ENCODE measurements at regions not wholly inside any gene's neighbourhood (a gene's known extent, or its start where the extent isn't known, plus 50 kb on each side); places are given as distances from the start of the nearest gene placed in this dataset.

DNA sequence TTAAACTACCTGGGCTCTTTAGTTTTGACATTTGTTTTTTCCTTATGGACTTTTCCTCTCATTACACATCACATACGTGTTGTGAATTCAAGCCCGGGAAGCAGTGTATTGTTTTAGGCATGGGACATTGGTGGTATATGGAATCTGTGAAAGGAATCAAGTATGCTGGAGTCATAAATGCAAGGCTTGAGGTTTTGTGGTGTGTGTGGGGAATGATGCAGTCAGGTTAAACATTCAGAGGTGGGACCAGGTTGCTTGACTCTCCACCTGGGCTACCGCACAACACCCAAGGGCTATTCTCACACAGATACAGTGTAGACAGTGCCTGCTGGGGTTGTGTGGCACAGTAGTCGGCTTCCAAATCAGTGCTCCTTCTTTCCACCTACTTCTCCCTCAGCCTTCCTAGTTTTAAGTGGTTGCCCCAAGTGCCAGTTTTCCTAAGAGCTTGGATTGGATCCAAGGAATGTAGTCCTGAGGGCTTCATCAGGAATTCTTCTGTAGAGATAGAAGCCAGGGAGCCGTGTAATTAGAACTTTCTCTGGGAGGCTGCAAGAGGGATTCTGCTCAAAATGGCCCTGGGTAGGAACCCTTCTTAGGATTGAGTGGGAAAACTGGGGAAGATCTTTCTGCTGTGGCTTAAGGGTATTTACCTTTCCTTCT is 243.7 kb downstream of the C12orf75 start:
- H3K27me3 ChIP-seq (ENCODE audit: control insufficient read depth, insufficient read depth, low read length, poor library complexity, severe bottlenecking): no peaks in the 10 kb centered on the region
- WGBS, 2 experiments: 96 to 97% methylated on average over 5 of the region's 5 CpGs

DNA sequence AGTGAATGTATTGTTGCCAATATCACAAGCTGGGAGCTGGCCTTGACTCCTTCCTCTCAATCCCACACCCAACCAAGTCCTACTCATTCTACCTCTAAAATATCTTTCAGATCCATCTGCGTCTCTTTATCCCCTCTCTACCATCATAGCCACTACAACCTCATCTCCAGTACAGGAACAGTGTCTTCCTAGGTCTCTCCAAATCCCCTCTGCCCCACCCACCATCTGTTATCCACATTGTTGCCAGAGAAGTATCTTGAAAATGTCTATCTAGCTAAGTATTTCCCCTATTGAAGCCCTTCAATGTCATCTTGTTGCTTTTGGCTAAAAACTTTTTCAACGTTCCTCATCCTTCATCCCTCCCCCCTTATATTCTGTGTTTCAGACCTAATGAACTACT is 244.7 kb downstream of the C12orf75 start:
- no peaks in the 10 kb centered on the region for H3K36me3 ChIP-seq (ENCODE audit: control insufficient read depth, insufficient read depth, low read length)
- no peak overlapping the region for H3K27ac ChIP-seq (ENCODE audit: insufficient read depth, low read depth, low read length, poor library complexity, severe bottlenecking)
- no peak overlapping the region for H3K4me3 ChIP-seq (ENCODE audit: insufficient read depth, low read depth, low read length)
- H3K27me3 ChIP-seq (ENCODE audit: control insufficient read depth, insufficient read depth, low read length, poor library complexity, severe bottlenecking): no peaks in the 10 kb centered on the region
- no peaks in the 10 kb centered on the region for H3K9me3 ChIP-seq (ENCODE audit: control insufficient read depth, low read length)
- 88 to 90% methylated on average over 2 of the region's 2 CpGs for WGBS, 2 experiments
- H3K4me1 ChIP-seq (ENCODE audit: control insufficient read depth, insufficient read depth, low read length): no peaks in the 10 kb centered on the region

More for the DNA sequence above, 243.7 kb downstream of the C12orf75 start:
- H3K27ac ChIP-seq (ENCODE audit: insufficient read depth, low read depth, low read length, poor library complexity, severe bottlenecking): no peak overlapping the region
- no peaks in the 10 kb centered on the region for H3K9me3 ChIP-seq (ENCODE audit: control insufficient read depth, low read length)
- H3K4me1 ChIP-seq (ENCODE audit: control insufficient read depth, insufficient read depth, low read length): no peaks in the 10 kb centered on the region
- no peaks in the 10 kb centered on the region for H3K36me3 ChIP-seq (ENCODE audit: control insufficient read depth, insufficient read depth, low read length)
- no peak overlapping the region for H3K4me3 ChIP-seq (ENCODE audit: insufficient read depth, low read depth, low read length)

DNA sequence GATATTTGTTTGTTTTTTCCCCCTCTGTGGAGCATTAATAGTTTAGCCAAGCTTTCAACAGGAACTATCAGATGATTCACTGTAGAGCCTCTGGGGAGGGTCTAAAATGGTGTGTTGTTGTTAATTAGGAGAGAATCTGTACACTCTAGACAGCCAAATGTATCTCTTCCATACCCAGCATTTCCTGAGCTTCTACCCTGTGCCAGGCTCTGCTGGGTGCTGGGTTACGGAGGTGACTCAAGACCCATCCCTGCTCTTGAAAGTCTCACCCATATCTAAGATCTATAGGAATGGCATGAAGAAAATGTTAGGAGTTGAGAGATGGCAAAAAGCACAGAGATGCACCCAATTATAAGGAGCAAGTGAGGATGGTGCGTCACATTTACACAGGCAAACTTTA is 245.8 kb downstream of the C12orf75 start:
- Histone ChIP-seq H3K36me3 (ENCODE audit: control insufficient read depth, insufficient read depth, low read length) (no peaks in the 10 kb centered on the region), H3K27ac (ENCODE audit: insufficient read depth, low read depth, low read length, poor library complexity, severe bottlenecking) (no peak overlapping the region), H3K4me3 (ENCODE audit: insufficient read depth, low read depth, low read length) (no peak overlapping the region), H3K27me3 (ENCODE audit: control insufficient read depth, insufficient read depth, low read length, poor library complexity, severe bottlenecking) (no peaks in the 10 kb centered on the region), H3K9me3 (ENCODE audit: control insufficient read depth, low read length) (no peaks in the 10 kb centered on the region), H3K4me1 (ENCODE audit: control insufficient read depth, insufficient read depth, low read length) (no peaks in the 10 kb centered on the region)
- WGBS, 2 experiments: 96 to 97% methylated on average over 2 of the region's 2 CpGs

DNA sequence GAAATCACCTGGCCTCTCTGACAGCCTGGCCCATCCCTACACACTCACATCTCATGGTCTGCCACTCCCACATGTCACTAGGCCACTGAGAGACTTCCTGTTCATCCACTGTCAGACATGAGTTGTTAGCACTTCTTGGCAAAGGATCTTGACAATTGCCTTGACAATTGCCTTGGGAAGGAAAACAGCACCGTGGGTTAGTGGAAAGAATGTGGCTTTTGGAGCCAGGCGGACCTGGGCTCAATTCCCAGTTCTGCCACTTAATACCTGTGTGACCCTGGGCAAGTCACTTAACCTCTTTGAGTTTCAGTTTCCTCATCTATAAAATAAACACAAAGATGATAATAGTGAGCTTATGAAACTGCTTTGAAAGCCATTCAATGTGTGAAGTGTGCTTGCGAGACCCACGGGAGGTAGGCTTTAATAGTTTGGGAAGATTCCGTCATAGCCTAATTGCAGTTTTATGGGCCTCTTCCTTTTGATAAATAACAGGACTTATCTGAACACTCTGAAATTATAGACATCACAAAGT is 250.4 kb downstream of the C12orf75 start:
- no peak overlapping the region for H3K27ac ChIP-seq (ENCODE audit: insufficient read depth, low read depth, low read length, poor library complexity, severe bottlenecking)
- no peaks in the 10 kb centered on the region for H3K36me3 ChIP-seq (ENCODE audit: control insufficient read depth, insufficient read depth, low read length)
- H3K27me3 ChIP-seq (ENCODE audit: control insufficient read depth, insufficient read depth, low read length, poor library complexity, severe bottlenecking): no peaks in the 10 kb centered on the region
- no peaks in the 10 kb centered on the region for H3K9me3 ChIP-seq (ENCODE audit: control insufficient read depth, low read length)
- H3K4me1 ChIP-seq (ENCODE audit: control insufficient read depth, insufficient read depth, low read length): no peaks in the 10 kb centered on the region
- 92 to 96% methylated on average over 5 of the region's 5 CpGs for WGBS, 2 experiments
- no peak overlapping the region for H3K4me3 ChIP-seq (ENCODE audit: insufficient read depth, low read depth, low read length)

DNA sequence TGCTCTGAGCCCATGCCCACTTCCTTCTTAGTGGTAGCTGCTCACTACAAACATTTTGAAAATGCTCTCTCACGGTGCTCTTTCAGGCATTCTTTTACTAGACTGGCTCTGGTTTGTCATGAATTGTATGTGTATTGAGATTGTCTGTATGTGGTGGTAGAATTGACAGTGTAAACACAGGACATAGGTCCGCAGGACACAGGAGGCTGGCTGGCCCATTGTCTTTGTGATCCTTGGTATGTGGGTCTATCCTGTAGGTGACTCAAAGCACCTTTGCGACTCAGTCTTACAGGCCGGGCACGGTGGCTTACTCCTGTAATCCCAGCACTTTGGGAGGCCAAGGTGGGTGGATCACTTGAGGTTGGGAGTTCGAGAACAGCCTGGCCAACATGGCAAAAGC is 250.9 kb downstream of the C12orf75 start:
- no peaks in the 10 kb centered on the region for H3K9me3 ChIP-seq (ENCODE audit: control insufficient read depth, low read length)
- no peaks in the 10 kb centered on the region for H3K27me3 ChIP-seq (ENCODE audit: control insufficient read depth, insufficient read depth, low read length, poor library complexity, severe bottlenecking)
- no peaks in the 10 kb centered on the region for H3K36me3 ChIP-seq (ENCODE audit: control insufficient read depth, insufficient read depth, low read length)
- H3K27ac ChIP-seq (ENCODE audit: insufficient read depth, low read depth, low read length, poor library complexity, severe bottlenecking): no peak overlapping the region
- H3K4me3 ChIP-seq (ENCODE audit: insufficient read depth, low read depth, low read length): no peak overlapping the region
- no peaks in the 10 kb centered on the region for H3K4me1 ChIP-seq (ENCODE audit: control insufficient read depth, insufficient read depth, low read length)
- WGBS, 2 experiments: 82 to 89% methylated on average over 6 of the region's 6 CpGs

DNA sequence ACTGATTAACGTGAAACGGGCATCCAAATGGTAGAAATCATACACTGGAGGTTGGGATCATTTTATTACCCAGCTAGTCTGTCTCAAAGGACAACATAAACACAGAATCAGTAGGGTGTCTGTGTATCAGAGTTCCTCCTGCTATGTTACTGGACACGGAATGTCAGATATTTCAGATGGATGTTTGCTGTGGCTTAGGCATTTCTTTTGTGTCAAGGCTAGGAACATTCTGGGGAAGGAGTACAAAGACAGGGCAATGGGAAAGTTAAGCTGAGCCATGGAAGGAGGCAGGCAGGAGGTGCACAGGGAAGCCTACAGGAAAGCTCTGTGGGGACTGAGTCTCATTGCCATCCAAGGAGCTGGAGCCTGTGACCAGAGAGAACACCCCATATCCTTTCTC is 254.6 kb downstream of the C12orf75 start:
- no peaks in the 10 kb centered on the region for H3K4me1 ChIP-seq (ENCODE audit: control insufficient read depth, insufficient read depth, low read length)
- H3K4me3 ChIP-seq (ENCODE audit: insufficient read depth, low read depth, low read length): no peak overlapping the region
- WGBS, 2 experiments: 94 to 97% methylated on average over 3 of the region's 3 CpGs
- no peaks in the 10 kb centered on the region for H3K9me3 ChIP-seq (ENCODE audit: control insufficient read depth, low read length)
- no peak overlapping the region for H3K27ac ChIP-seq (ENCODE audit: insufficient read depth, low read depth, low read length, poor library complexity, severe bottlenecking)
- no peaks in the 10 kb centered on the region for H3K36me3 ChIP-seq (ENCODE audit: control insufficient read depth, insufficient read depth, low read length)
- no peaks in the 10 kb centered on the region for H3K27me3 ChIP-seq (ENCODE audit: control insufficient read depth, insufficient read depth, low read length, poor library complexity, severe bottlenecking)

DNA sequence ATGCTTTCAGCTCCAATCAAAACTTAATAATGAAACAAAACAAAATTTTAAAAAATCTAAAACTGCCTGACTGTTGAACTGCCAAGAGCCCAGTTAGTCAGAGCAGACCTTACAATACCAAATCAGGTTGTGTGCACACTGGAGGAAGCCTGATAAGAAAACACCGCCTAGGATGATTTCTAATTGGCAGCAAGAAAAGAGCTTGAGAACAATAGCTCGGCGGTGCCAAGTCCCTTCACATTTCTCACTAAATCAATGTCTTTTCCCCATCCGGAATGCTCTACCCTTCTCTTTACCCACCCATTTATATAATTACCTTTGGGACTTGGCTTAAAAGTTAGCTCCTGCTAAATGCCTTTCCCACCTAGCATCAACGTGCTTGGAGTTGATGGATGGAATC is 256.7 kb downstream of the C12orf75 start:
- Histone ChIP-seq H3K4me3 (ENCODE audit: insufficient read depth, low read depth, low read length) (no peak overlapping the region), H3K27ac (ENCODE audit: insufficient read depth, low read depth, low read length, poor library complexity, severe bottlenecking) (no peak overlapping the region), H3K27me3 (ENCODE audit: control insufficient read depth, insufficient read depth, low read length, poor library complexity, severe bottlenecking) (no peaks in the 10 kb centered on the region), H3K4me1 (ENCODE audit: control insufficient read depth, insufficient read depth, low read length) (no peaks in the 10 kb centered on the region), H3K36me3 (ENCODE audit: control insufficient read depth, insufficient read depth, low read length) (no peaks in the 10 kb centered on the region), H3K9me3 (ENCODE audit: control insufficient read depth, low read length) (no peaks in the 10 kb centered on the region)
- WGBS, 2 experiments: 95 to 97% methylated on average over 5 of the region's 5 CpGs

DNA sequence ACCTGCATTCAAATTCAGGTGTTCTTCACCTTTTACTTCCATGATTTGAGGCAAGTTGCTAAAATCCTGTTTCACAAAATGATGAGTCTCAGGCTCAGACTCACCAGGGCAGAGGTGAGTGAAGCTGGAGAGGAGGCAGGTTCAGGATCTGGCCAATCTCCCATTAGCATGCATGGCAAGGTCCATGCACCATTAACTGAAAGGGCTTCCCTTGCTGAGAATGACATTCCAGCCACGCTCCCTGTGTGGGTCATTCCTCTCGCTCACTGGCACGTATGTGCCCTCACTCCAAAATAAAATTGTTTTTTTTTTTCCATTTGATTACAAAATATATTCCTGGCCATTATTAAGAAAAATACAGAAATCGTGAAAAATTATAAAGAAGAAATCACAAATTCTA is 257.6 kb downstream of the C12orf75 start:
- Histone ChIP-seq H3K9me3 (ENCODE audit: control insufficient read depth, low read length) (no peaks in the 10 kb centered on the region), H3K27ac (ENCODE audit: insufficient read depth, low read depth, low read length, poor library complexity, severe bottlenecking) (no peak overlapping the region), H3K4me1 (ENCODE audit: control insufficient read depth, insufficient read depth, low read length) (no peaks in the 10 kb centered on the region), H3K36me3 (ENCODE audit: control insufficient read depth, insufficient read depth, low read length) (no peaks in the 10 kb centered on the region), H3K27me3 (ENCODE audit: control insufficient read depth, insufficient read depth, low read length, poor library complexity, severe bottlenecking) (no peaks in the 10 kb centered on the region), H3K4me3 (ENCODE audit: insufficient read depth, low read depth, low read length) (no peak overlapping the region)
- WGBS, 2 experiments: 86 to 91% methylated on average over 2 to 4 of the region's 4 CpGs

DNA sequence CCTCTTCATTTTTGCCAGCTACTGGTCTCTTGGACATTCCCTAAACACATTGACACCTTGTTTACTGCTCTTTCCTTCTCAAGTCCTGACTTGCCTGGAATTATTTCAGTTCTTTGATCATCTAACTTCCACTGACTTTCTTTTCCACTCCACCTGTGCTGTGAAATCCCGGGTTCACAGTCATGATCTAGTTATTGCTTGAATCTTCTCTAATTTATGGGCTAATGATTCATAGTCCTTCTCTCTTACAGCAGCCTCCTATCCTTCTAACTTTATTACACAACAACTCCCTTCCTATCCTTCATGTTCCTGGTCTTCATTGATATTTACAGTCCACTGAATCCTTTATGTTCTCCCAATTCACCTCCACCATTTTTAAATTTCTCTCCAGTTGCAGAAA is 260.1 kb downstream of the C12orf75 start:
- H3K36me3 ChIP-seq (ENCODE audit: control insufficient read depth, insufficient read depth, low read length): no peaks in the 10 kb centered on the region
- H3K4me1 ChIP-seq (ENCODE audit: control insufficient read depth, insufficient read depth, low read length): no peaks in the 10 kb centered on the region
- no peaks in the 10 kb centered on the region for H3K27me3 ChIP-seq (ENCODE audit: control insufficient read depth, insufficient read depth, low read length, poor library complexity, severe bottlenecking)
- no peak overlapping the region for H3K27ac ChIP-seq (ENCODE audit: insufficient read depth, low read depth, low read length, poor library complexity, severe bottlenecking)
- 88 to 94% methylated on average over 1 of the region's 1 CpG for WGBS, 2 experiments
- H3K4me3 ChIP-seq (ENCODE audit: insufficient read depth, low read depth, low read length): no peak overlapping the region
- H3K9me3 ChIP-seq (ENCODE audit: control insufficient read depth, low read length): no peaks in the 10 kb centered on the region

DNA sequence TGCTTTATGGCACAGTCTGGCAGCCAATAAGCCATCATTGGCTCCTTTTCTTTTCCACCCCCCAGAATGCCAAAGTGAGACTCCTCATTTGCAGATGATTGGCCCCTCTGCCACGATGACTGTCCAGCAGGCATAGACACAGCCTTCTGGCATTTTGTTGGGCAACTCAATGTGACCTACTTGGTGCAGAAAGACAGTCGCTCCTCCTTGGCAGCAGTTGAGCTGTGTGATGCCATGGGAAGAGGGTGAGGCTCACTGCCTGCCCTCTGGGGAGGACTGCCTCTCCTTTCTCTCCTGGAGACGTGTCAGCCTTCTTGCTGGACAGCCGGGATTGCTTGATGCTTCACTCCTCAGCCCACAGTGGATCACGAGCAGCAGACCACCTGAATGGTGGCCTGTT is 264.9 kb downstream of the C12orf75 start:
- H3K36me3 ChIP-seq (ENCODE audit: control insufficient read depth, insufficient read depth, low read length): no peaks in the 10 kb centered on the region
- WGBS, 2 experiments: 94 to 95% methylated on average over 5 of the region's 5 CpGs

More for the DNA sequence above, 264.9 kb downstream of the C12orf75 start:
- peaks cover 5% of the 10 kb centered on the region for H3K4me1 ChIP-seq (ENCODE audit: control insufficient read depth, insufficient read depth, low read length)
- no peaks in the 10 kb centered on the region for H3K9me3 ChIP-seq (ENCODE audit: control insufficient read depth, low read length)
- no peak overlapping the region for H3K27ac ChIP-seq (ENCODE audit: insufficient read depth, low read depth, low read length, poor library complexity, severe bottlenecking)
- no peak overlapping the region for H3K4me3 ChIP-seq (ENCODE audit: insufficient read depth, low read depth, low read length)
- no peaks in the 10 kb centered on the region for H3K27me3 ChIP-seq (ENCODE audit: control insufficient read depth, insufficient read depth, low read length, poor library complexity, severe bottlenecking)
